ENCODE measurements at regions not wholly inside any gene's neighbourhood (a gene's known extent, or its start where the extent isn't known, plus 50 kb on each side); places are given as distances from the start of the nearest gene placed in this dataset.

- Histone ChIP-seq H3K9me2 (ENCODE audit: insufficient read depth) (no peaks in the 10 kb centered on the region), H3K9me3 (ENCODE audit: control insufficient read depth in 1 of 2, insufficient read depth in 1 of 2, low read depth in 1 of 2, low read length in 2 of 2) (no peaks in the 10 kb centered on the region), H3K36me3 (ENCODE audit: control insufficient read depth in 1 of 2, insufficient read depth in 2 of 2, low read length in 2 of 2) (no peaks in the 10 kb centered on the region), H3K27me3 (ENCODE audit: insufficient read depth, low read length) (no peaks in the 10 kb centered on the region), H3K4me2 (ENCODE audit: low read length) (no peak overlapping the region), H2AFZ (ENCODE audit: low read depth, low read length, poor library complexity, severe bottlenecking) (no peak overlapping the region), H3K4me1 (ENCODE audit: control insufficient read depth in 1 of 2, insufficient read depth in 2 of 2, low read length in 2 of 2) (no peaks in the 10 kb centered on the region), H3K9ac (ENCODE audit: low read length) (no peak overlapping the region), H3K79me2 (ENCODE audit: insufficient read depth, low read length) (no peaks in the 10 kb centered on the region), H3K27ac (ENCODE audit: low read depth, low read length) (no peak overlapping the region), H3K4me3 (replicated peaks in 1 of 2; ENCODE audit: low read depth in 1 of 2, low read length in 2 of 2) (no peak overlapping the region), H4K20me1 (ENCODE audit: insufficient read depth) (no peaks in the 10 kb centered on the region)
- RAD21 ChIA-PET (ENCODE audit: low non-redundant PET in 1 of 2, low total read pairs in 2 of 2, uncharacterized antibody in 2 of 2, unreplicated experiment in 2 of 2), result no interaction called here
- intact Hi-C loops (cut with micrococcal nuclease), result no loop called here
- BruUV-seq (replicated peaks), result no TSS peak
- no peak for DNase-seq (ENCODE audit: low read depth, low spot score)
- CTCF ChIA-PET, result no interaction called here
- no peak for TF ChIP-seq ZNF274 (IDR thresholded peaks at IDR 0.05; ENCODE audit: low read depth, low read length)
- no peak for TF ChIP-seq POLR2AphosphoS5 (IDR thresholded peaks at IDR 0.05; ENCODE audit: low read depth, low read length)
- no peak for TF ChIP-seq ATF3 (IDR thresholded peaks at IDR 0.05)
- no peak for TF ChIP-seq EZH2 (IDR thresholded peaks at IDR 0.05)
- TF ChIP-seq, protein P1, sequence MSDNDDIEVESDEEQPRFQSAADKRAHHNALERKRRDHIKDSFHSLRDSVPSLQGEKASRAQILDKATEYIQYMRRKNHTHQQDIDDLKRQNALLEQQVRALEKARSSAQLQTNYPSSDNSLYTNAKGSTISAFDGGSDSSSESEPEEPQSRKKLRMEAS (IDR thresholded peaks at IDR 0.05), result no peak
- TF ChIP-seq YY1 (IDR thresholded peaks at IDR 0.05; ENCODE audit: extremely low read depth, insufficient replicate concordance, low read depth, low read length), result no peak
- TF ChIP-seq ELF1 (IDR thresholded peaks at IDR 0.05; ENCODE audit: borderline replicate concordance, low read depth), result no peak
- POLR2A ChIA-PET, result no interaction called here
- ATAC-seq, result no peak
These were observed 234.9 kb downstream of the SPATA31D1 start for GRCh38 chr9:82223442-82223841.

DNA sequence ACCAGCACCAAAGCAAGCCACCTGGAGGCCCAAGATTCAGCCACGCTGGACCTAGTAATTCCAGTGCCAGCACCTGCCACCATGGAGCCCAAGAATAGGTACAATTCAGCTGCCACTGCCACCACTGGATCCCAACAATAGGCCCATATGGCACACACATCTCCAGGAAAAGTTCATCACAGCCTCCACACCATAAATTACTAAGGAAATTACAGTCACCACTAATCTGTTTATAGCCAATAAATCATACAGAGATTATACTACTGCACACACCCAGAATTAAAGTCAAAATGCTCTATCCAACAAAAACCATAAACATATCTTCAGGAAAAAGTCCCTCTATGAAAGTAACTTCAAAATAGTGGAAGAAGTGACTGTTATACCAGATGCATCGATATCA, 242.8 kb downstream of the SPATA31D1 start:
- Histone ChIP-seq H3K79me2 (ENCODE audit: insufficient read depth, low read length) (no peaks in the 10 kb centered on the region), H3K27ac (ENCODE audit: low read depth, low read length) (no peak overlapping the region), H3K9me3 (ENCODE audit: control insufficient read depth in 1 of 2, insufficient read depth in 1 of 2, low read depth in 1 of 2, low read length in 2 of 2) (no peaks in the 10 kb centered on the region; a peak in 1 of 4 replicates), H3K27me3 (ENCODE audit: insufficient read depth, low read length) (no peaks in the 10 kb centered on the region), H4K20me1 (ENCODE audit: insufficient read depth) (no peaks in the 10 kb centered on the region), H3K4me2 (ENCODE audit: low read length) (no peak overlapping the region), H2AFZ (ENCODE audit: low read depth, low read length, poor library complexity, severe bottlenecking) (no peak overlapping the region), H3K4me1 (ENCODE audit: control insufficient read depth in 1 of 2, insufficient read depth in 2 of 2, low read length in 2 of 2) (no peaks in the 10 kb centered on the region), H3K9ac (ENCODE audit: low read length) (no peak overlapping the region), H3K36me3 (ENCODE audit: control insufficient read depth in 1 of 2, insufficient read depth in 2 of 2, low read length in 2 of 2) (no peaks in the 10 kb centered on the region), H3K9me2 (ENCODE audit: insufficient read depth) (no peaks in the 10 kb centered on the region), H3K4me3 (replicated peaks in 1 of 2; ENCODE audit: low read depth in 1 of 2, low read length in 2 of 2) (no peak overlapping the region)
- TF ChIP-seq REST (IDR thresholded peaks at IDR 0.05; ENCODE audit: low read depth) (no peak), CTCF (IDR thresholded peaks at IDR 0.05 in 2 of 3, conservative IDR thresholded peaks at IDR 0.05 in 1 of 3; ENCODE audit: borderline replicate concordance in 1 of 3, insufficient read depth in 1 of 3, low read depth in 2 of 3, low read length in 2 of 3) (no peak), SRF (IDR thresholded peaks at IDR 0.05; ENCODE audit: low read depth) (no peak), YY1 (IDR thresholded peaks at IDR 0.05; ENCODE audit: extremely low read depth, insufficient replicate concordance, low read depth, low read length) (no peak), RAD21 (IDR thresholded peaks at IDR 0.05; ENCODE audit: low read depth) (no peak)
- RAD21 ChIA-PET (ENCODE audit: low non-redundant PET in 1 of 2, low total read pairs in 2 of 2, uncharacterized antibody in 2 of 2, unreplicated experiment in 2 of 2), result no interaction called here
- no peak for ATAC-seq
- CTCF ChIA-PET, result no interaction called here
- POLR2A ChIA-PET, result no interaction called here
- DNase-seq (ENCODE audit: low read depth, low spot score), result no peak
- intact Hi-C loops (cut with micrococcal nuclease), result no loop called here
- BruUV-seq (replicated peaks), result no TSS peak
